ENCODE measurements at regions not wholly inside any gene's neighbourhood (a gene's known extent, or its start where the extent isn't known, plus 50 kb on each side); places are given as distances from the start of the nearest gene placed in this dataset.

DNA sequence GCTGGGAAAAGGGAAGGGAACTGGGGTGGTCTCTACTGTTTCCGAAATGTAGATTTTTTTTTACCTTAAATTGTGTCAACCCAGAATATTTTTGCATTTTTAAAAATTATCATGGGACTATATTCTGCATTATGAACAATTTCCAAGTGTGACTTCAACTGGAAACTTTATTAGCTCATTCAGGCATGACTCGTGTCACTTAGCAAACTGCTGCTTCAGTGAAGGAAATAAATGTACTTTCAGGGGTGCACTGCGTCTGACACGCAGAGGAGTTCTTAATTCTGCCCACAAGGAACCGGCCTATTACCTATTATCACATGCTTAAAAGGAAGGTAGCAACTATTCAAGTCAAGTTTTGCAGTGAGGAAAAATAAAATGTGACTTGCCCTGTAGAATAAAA is 291.3 kb upstream of the PRDM1 start:
- no peak for TF ChIP-seq CTCF (conservative IDR thresholded peaks at IDR 0.05; ENCODE audit: low read length)
- TF ChIP-seq EZH2phosphoT487 (IDR thresholded peaks at IDR 0.05; ENCODE audit: borderline replicate concordance, low read depth, low read length), result no peak

Measured in OCI-LY7 (cell line).